ENCODE measurements at regions not wholly inside any gene's neighbourhood (a gene's known extent, or its start where the extent isn't known, plus 50 kb on each side); places are given as distances from the start of the nearest gene placed in this dataset.
"Not testable (repeated sequence)": the region's sequence is repeated elsewhere in the genome, so short reads cannot be mapped to it uniquely, and the experiment has no call there.

GRCh38 chr5:23977997-23978396, 470.6 kb downstream of the PRDM9 start:
- peak; percentile 7 for DNase-seq (ENCODE audit: low spot score)

GRCh38 chr5:23991406-23991805, 484.0 kb downstream of the PRDM9 start:
- DNase-seq (ENCODE audit: low spot score) = no peak

- no peak for DNase-seq (ENCODE audit: low spot score)
These were observed 487.4 kb downstream of the PRDM9 start for GRCh38 chr5:23994581-23995370.

GRCh38 chr5:23996525-23996924, 489.1 kb downstream of the PRDM9 start:
- no peak for DNase-seq (ENCODE audit: low spot score)

GRCh38 chr5:24005384-24005783, 498.0 kb downstream of the PRDM9 start:
- no peak for DNase-seq (ENCODE audit: low spot score)

- not testable (repeated sequence) for DNase-seq (ENCODE audit: low spot score)
These were observed 510.3 kb downstream of the PRDM9 start for GRCh38 chr5:24017710-24018109.

GRCh38 chr5:24026288-24026687, 518.9 kb downstream of the PRDM9 start:
- no peak for DNase-seq (ENCODE audit: low spot score)

- DNase-seq (ENCODE audit: low spot score) = no peak
These were observed 535.3 kb downstream of the PRDM9 start for GRCh38 chr5:24042688-24043087.

GRCh38 chr5:24045046-24045445, 537.6 kb downstream of the PRDM9 start:
- no peak for DNase-seq (ENCODE audit: low spot score)

GRCh38 chr5:24053737-24054136, 546.3 kb downstream of the PRDM9 start:
- no peak for DNase-seq (ENCODE audit: low spot score)

- DNase-seq (ENCODE audit: low spot score) = no peak
These were observed 551.6 kb downstream of the PRDM9 start for GRCh38 chr5:24059006-24059405.

- DNase-seq (ENCODE audit: low spot score) = no peak
These were observed 552.3 kb downstream of the PRDM9 start for GRCh38 chr5:24059716-24060115.

- DNase-seq (ENCODE audit: low spot score) = no peak
These were observed 558.4 kb downstream of the PRDM9 start for GRCh38 chr5:24065779-24066178.

GRCh38 chr5:24067208-24067607, 559.8 kb downstream of the PRDM9 start:
- no peak for DNase-seq (ENCODE audit: low spot score)

GRCh38 chr5:24068524-24068923, 561.1 kb downstream of the PRDM9 start:
- DNase-seq (ENCODE audit: low spot score) = no peak

- DNase-seq (ENCODE audit: low spot score) = no peak
These were observed 565.7 kb downstream of the PRDM9 start for GRCh38 chr5:24073107-24073506.

- DNase-seq (ENCODE audit: low spot score) = no peak
These were observed 564.7 kb downstream of the CDH10 start for GRCh38 chr5:24080046-24080445.

- no peak for DNase-seq (ENCODE audit: low spot score)
These were observed 550.6 kb downstream of the CDH10 start for GRCh38 chr5:24094081-24094679.

GRCh38 chr5:24102010-24102409, 542.8 kb downstream of the CDH10 start:
- no peak for DNase-seq (ENCODE audit: low spot score)

GRCh38 chr5:24103451-24104023, 541.2 kb downstream of the CDH10 start:
- DNase-seq (ENCODE audit: low spot score) = no peak

GRCh38 chr5:24110004-24110615, 534.7 kb downstream of the CDH10 start:
- peak; percentile 40 for DNase-seq (ENCODE audit: low spot score)

- DNase-seq (ENCODE audit: low spot score) = no peak
These were observed 532.4 kb downstream of the CDH10 start for GRCh38 chr5:24112420-24112819.

- no peak for DNase-seq (ENCODE audit: low spot score)
These were observed 526.4 kb downstream of the CDH10 start for GRCh38 chr5:24118351-24118750.
